Endothelial cell of umbilical vein (primary cell): ENCODE measurements at regions not wholly inside any gene's neighbourhood (a gene's known extent, or its start where the extent isn't known, plus 50 kb on each side); places are given as distances from the start of the nearest gene placed in this dataset.

Experiments
- BruUV-seq: library from RNA; stranded (reverse); fragments of 400-500 nt; replicated peaks from 2 replicates; lab custom pipeline; 2021; lab: Mats Ljungman, UMichigan
- CTCF ChIA-PET: fragments of 300-600, 350-600 bp; sonication (Branson Sonifier 250); formaldehyde crosslinking; loops from one replicate; lab custom pipeline; 2021; ENCODE audit warnings: antibody characterized with exemption, inconsistent platforms; lab: Charles Lee
- POLR2A ChIA-PET: fragments of 300-600, 350-600 bp; sonication (Branson Sonifier 250); formaldehyde crosslinking; loops from one replicate; lab custom pipeline; 2021; ENCODE audit warnings: antibody characterized with exemption, inconsistent platforms; lab: Charles Lee
- DNase-seq: peaks from one replicate; pipeline ENCODE4 v3.0.0-alpha.2; 2011; ENCODE audit warnings: low read depth, low spot score
- FAIRE-seq: peaks from 2 replicates; lab custom pipeline; 2011; peaks lifted over from hg19 to GRCh38; lab: Jason Lieb, UNC
- H2AFZ ChIP-seq: 2 replicates; pipeline ENCODE4 v1.6.0; 2012; ENCODE audit warnings: low read depth, low read length, control low read depth, inconsistent platforms
- H3K27ac ChIP-seq: 2 replicates; pipeline ENCODE4 v1.5.1; 2011; ENCODE audit warnings: low read depth, mild to moderate bottlenecking, control low read depth, low read length, moderate library complexity; ENCODE audit not compliant: insufficient read depth
- H3K27me3 ChIP-seq, 2 experiments: 2 replicates each; pipeline versions ENCODE4 v1.6.0 to v1.6.1; 2011; ENCODE audit warnings: low read length in 2 of 2, mixed read lengths in 1 of 2; ENCODE audit not compliant: control insufficient read depth in 2 of 2, insufficient read depth in 2 of 2
- H3K36me3 ChIP-seq, 2 experiments: 2 replicates in 1 of 2; 3 replicates in 1 of 2; pipeline ENCODE4 v1.5.1; 2011; ENCODE audit warnings: low read length in 2 of 2, mild to moderate bottlenecking in 1 of 2, moderate library complexity in 1 of 2; ENCODE audit not compliant: control insufficient read depth in 2 of 2, insufficient read depth in 2 of 2; ENCODE audit errors: extremely low read depth in 1 of 2
- H3K4me1 ChIP-seq: 3 replicates; pipeline ENCODE4 v1.5.1; 2011; ENCODE audit warnings: mild to moderate bottlenecking, low read length; ENCODE audit not compliant: control insufficient read depth, insufficient read depth; ENCODE audit errors: extremely low read depth
- H3K4me2 ChIP-seq: 2 replicates; pipeline ENCODE4 v1.6.1; 2011; ENCODE audit warnings: low read length, control low read depth, mixed read lengths; ENCODE audit not compliant: insufficient read depth
- H3K4me3 ChIP-seq, 3 experiments: fragments of 200-600 bp in 1 of 3; sonication (generic), shearing (Covaris generic) in 1 of 3; replicated peaks in 1 of 3; 2 replicates each; pipeline ENCODE4 v1.5.1; 2011 to 2016; ENCODE audit warnings: control low read depth in 3 of 3, low read length in 3 of 3, mild to moderate bottlenecking in 2 of 3, inconsistent platforms in 1 of 3, low read depth in 1 of 3, moderate library complexity in 1 of 3; ENCODE audit not compliant: insufficient read depth in 1 of 3
- H3K79me2 ChIP-seq: 2 replicates; pipeline ENCODE4 v1.6.0; 2012; ENCODE audit warnings: low read length, inconsistent platforms; ENCODE audit not compliant: control insufficient read depth, insufficient read depth
- H3K9ac ChIP-seq: replicated peaks from 2 replicates; pipeline ENCODE3; 2011; ENCODE audit warnings: low read length, control low read depth; ENCODE audit not compliant: insufficient read depth; ENCODE audit errors: extremely low read depth
- H3K9me1 ChIP-seq: replicated peaks from 3 replicates; pipeline ENCODE4 v1.6.0; 2011; ENCODE audit warnings: mild to moderate bottlenecking, low read length; ENCODE audit not compliant: control insufficient read depth, insufficient read depth; ENCODE audit errors: extremely low read depth
- H3K9me3 ChIP-seq: replicated peaks from 2 replicates; pipeline ENCODE4 v1.5.1; 2012; ENCODE audit warnings: low read length, inconsistent platforms; ENCODE audit not compliant: control insufficient read depth, insufficient read depth
- H4K20me1 ChIP-seq: replicated peaks from 2 replicates; pipeline ENCODE3; 2011; ENCODE audit warnings: mild to moderate bottlenecking, low read length; ENCODE audit not compliant: control insufficient read depth, insufficient read depth; ENCODE audit errors: extremely low read depth
- CTCF ChIP-seq, 2 donors: IDR thresholded peaks; 1 replicate in 1 of 2; 2 replicates in 1 of 2; pipeline ENCODE4 v1.5.1; 2011; ENCODE audit warnings: low read length in 2 of 2, mild to moderate bottlenecking in 2 of 2, moderate library complexity in 2 of 2, control low read depth in 1 of 2, inconsistent platforms in 1 of 2, low read depth in 1 of 2; ENCODE audit not compliant: insufficient read depth in 1 of 2; ENCODE audit errors: extremely low read depth in 1 of 2
- EZH2 ChIP-seq: IDR thresholded peaks from 2 replicates; pipeline ENCODE4 v1.6.1; 2012; ENCODE audit warnings: borderline replicate concordance, low read depth, mild to moderate bottlenecking, moderate library complexity, low read length, inconsistent platforms; ENCODE audit not compliant: severe bottlenecking
- FOS ChIP-seq: IDR thresholded peaks from 2 replicates; pipeline ENCODE4 v1.6.1; 2011; ENCODE audit warnings: mild to moderate bottlenecking, low read length, moderate library complexity, borderline replicate concordance; ENCODE audit not compliant: insufficient read depth
- GATA2 ChIP-seq: IDR thresholded peaks from 2 replicates; pipeline ENCODE4 v1.7.0; 2011; ENCODE audit warnings: low read depth, mild to moderate bottlenecking, moderate library complexity, mixed read lengths, low read length; ENCODE audit not compliant: insufficient read length, insufficient read depth
- JUN ChIP-seq: IDR thresholded peaks from 2 replicates; pipeline ENCODE4 v1.6.1; 2011; ENCODE audit warnings: borderline replicate concordance, low read depth; ENCODE audit not compliant: insufficient read length, insufficient read depth
- MYC ChIP-seq: IDR thresholded peaks from one replicate; pipeline ENCODE4 v1.6.1; 2011; ENCODE audit warnings: mild to moderate bottlenecking, low read depth, low read length
- POLR2A ChIP-seq: IDR thresholded peaks from 2 replicates; pipeline ENCODE4 v1.6.1; 2012; ENCODE audit warnings: low read depth, mild to moderate bottlenecking, control low read depth, low read length
- POLR2AphosphoS5 ChIP-seq: IDR thresholded peaks from 2 replicates; pipeline ENCODE4 v1.6.1; 2012; ENCODE audit warnings: low read depth, mild to moderate bottlenecking, control low read depth, low read length, moderate library complexity; ENCODE audit not compliant: insufficient read depth
- dilution Hi-C: fragments of 300-500 bp; cut with MboI; formaldehyde crosslinking; loops from one replicate; pipeline ENCODE4 v1.15.0; 2019; ENCODE audit warnings: low sequenced_read_pairs; ENCODE audit not compliant: extremely low pct_ligation_motif_present
- intact Hi-C: fragments of 100-400 bp; cut with micrococcal nuclease; formaldehyde crosslinking; loops from one replicate; pipeline ENCODE4 v1.10.0; 2022
- TF ChIP-seq, protein P1 (sequence below): IDR thresholded peaks from 2 replicates; pipeline ENCODE4 v1.6.1; 2011; ENCODE audit not compliant: insufficient read depth, insufficient read length

DNA sequence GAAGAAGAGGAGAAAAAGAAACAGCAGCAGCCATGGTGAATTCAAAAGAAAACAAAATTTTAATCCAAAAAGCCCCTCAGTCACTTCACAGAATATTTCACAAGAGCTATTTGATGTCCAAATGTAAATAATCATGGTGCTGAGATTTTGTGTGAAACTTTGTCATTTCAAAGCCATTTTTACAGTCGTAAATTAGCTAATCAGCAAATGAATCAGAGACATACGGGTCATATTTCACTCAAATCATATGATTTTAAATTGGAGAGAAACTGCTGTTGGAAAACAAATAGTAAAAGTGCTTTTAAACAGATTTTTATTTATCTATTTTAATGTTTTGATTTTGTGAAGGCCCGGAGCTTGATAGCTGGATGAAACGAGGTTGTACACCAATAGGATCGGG, 101.4 kb upstream of the SMIM23 start:
- Histone ChIP-seq H3K27ac (no peak overlapping the region), H3K9ac (no peak overlapping the region), H4K20me1 (no peaks in the 10 kb centered on the region), H3K79me2 (no peaks in the 10 kb centered on the region), H2AFZ (no peak overlapping the region), H3K4me2 (no peak overlapping the region), H3K9me1 (no peaks in the 10 kb centered on the region), H3K4me3 (no peak overlapping the region), H3K27me3 (no peaks in the 10 kb centered on the region), H3K9me3 (no peaks in the 10 kb centered on the region), H3K36me3 (no peaks in the 10 kb centered on the region), H3K4me1 (peaks cover 8% of the 10 kb centered on the region)
- no peak for TF ChIP-seq POLR2AphosphoS5
- no peak for TF ChIP-seq GATA2
- TF ChIP-seq, protein P1, sequence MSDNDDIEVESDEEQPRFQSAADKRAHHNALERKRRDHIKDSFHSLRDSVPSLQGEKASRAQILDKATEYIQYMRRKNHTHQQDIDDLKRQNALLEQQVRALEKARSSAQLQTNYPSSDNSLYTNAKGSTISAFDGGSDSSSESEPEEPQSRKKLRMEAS = no peak
- FAIRE-seq = no peak
- CTCF ChIA-PET = interaction anchor here (0.6 to 1.4 kb wide), 2 partner anchors 20 to 27 kb away, joined by 3 to 4 read pairs; no protein-coding TSS in a partner anchor
- dilution Hi-C loops (no loop called here), intact Hi-C loops (no loop called here)
- POLR2A ChIA-PET = no interaction called here
- no peak for DNase-seq
- no TSS peak for BruUV-seq

- FAIRE-seq = no peak
- CTCF ChIA-PET = no interaction called here
- no peak overlapping the region for H3K27ac ChIP-seq
- no peaks in the 10 kb centered on the region for H4K20me1 ChIP-seq
- H2AFZ ChIP-seq = no peak overlapping the region
- dilution Hi-C loops (no loop called here), intact Hi-C loops (no loop called here)
- H3K9me1 ChIP-seq = no peaks in the 10 kb centered on the region
- no peaks in the 10 kb centered on the region for H3K36me3 ChIP-seq
- no peaks in the 10 kb centered on the region for H3K27me3 ChIP-seq
- H3K9ac ChIP-seq = no peak overlapping the region
- TF ChIP-seq JUN (no peak), CTCF (IDR thresholded peaks at IDR 0.05; ENCODE audit: extremely low read depth in 1 of 2, insufficient read depth in 1 of 2, low read depth in 1 of 2, low read length in 2 of 2) (no peak), EZH2 (no peak), POLR2A (no peak), MYC (no peak), FOS (no peak), POLR2AphosphoS5 (no peak), GATA2 (no peak)
- TF ChIP-seq, protein P1 = no peak
- no TSS peak for BruUV-seq
- no peaks in the 10 kb centered on the region for H3K79me2 ChIP-seq
- DNase-seq = no peak
- no peak overlapping the region for H3K4me2 ChIP-seq
- H3K4me1 ChIP-seq = no peaks in the 10 kb centered on the region
- H3K9me3 ChIP-seq = no peaks in the 10 kb centered on the region
- POLR2A ChIA-PET = no interaction called here
- no peak overlapping the region for H3K4me3 ChIP-seq
Measured at GRCh38 chr5:171688696-171689495, 96.7 kb upstream of the SMIM23 start.
